ENCODE measurements at regions not wholly inside any gene's neighbourhood (a gene's known extent, or its start where the extent isn't known, plus 50 kb on each side); places are given as distances from the start of the nearest gene placed in this dataset.

DNA sequence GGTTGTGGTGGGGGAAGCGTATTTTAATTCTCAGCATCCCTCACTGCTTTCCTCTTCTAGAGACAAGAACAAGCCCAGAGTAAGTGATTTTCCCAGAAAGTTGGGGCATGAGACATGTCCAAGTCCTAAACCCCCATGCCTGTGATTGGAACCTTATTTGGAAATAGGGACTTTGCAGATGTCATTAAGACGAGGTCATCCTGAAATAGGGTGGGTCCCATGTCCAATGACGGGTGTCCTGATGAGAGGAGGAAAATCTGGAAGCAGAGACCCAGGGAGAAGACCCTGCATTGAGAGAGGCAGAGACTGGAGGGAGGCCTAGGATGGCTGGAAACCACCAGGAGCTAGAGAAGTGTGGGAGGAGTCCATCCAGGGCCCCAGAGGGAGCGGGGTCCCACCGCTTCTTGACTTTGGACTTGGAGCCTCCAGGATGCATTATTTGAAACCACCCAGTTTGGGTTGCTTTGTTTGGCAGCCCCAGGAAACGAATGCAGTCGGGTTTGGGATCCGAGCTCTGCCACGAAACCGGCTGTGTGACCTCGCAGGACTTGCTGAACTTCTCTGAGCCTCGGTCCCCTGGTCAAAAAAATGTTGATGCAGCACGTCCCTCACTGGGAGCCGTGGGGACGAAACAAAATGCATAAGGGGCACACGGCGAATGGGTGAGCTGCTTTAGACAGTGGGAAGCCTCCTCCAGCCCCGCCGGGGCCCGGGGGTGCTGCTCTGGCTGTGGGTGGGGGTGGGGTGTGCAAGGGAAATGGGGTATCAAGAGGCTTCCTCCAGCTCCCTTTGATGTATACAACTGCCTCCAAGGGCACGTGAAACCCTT lies 113.9 kb downstream of the CPZ start:
- H3K4me3 Mint-ChIP-seq (ENCODE audit: low read depth, unreplicated experiment), result no peak overlapping the region
- H3K27me3 Mint-ChIP-seq (ENCODE audit: unreplicated experiment), result peaks cover 50% of the 10 kb centered on the region
- intact Hi-C loops (cut with micrococcal nuclease; ENCODE audit: unreplicated experiment), result no loop called here
- H3K4me1 Mint-ChIP-seq (ENCODE audit: low read depth, unreplicated experiment), result no peaks in the 10 kb centered on the region
- no peaks in the 10 kb centered on the region for H3K36me3 Mint-ChIP-seq (ENCODE audit: insufficient read depth, unreplicated experiment)
- DNase-seq, result no peak
- H3K9me3 Mint-ChIP-seq (ENCODE audit: low read depth, unreplicated experiment), result no peaks in the 10 kb centered on the region
- TF ChIP-seq, protein P1, sequence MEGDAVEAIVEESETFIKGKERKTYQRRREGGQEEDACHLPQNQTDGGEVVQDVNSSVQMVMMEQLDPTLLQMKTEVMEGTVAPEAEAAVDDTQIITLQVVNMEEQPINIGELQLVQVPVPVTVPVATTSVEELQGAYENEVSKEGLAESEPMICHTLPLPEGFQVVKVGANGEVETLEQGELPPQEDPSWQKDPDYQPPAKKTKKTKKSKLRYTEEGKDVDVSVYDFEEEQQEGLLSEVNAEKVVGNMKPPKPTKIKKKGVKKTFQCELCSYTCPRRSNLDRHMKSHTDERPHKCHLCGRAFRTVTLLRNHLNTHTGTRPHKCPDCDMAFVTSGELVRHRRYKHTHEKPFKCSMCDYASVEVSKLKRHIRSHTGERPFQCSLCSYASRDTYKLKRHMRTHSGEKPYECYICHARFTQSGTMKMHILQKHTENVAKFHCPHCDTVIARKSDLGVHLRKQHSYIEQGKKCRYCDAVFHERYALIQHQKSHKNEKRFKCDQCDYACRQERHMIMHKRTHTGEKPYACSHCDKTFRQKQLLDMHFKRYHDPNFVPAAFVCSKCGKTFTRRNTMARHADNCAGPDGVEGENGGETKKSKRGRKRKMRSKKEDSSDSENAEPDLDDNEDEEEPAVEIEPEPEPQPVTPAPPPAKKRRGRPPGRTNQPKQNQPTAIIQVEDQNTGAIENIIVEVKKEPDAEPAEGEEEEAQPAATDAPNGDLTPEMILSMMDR (IDR thresholded peaks at IDR 0.05; ENCODE audit: unreplicated experiment), result no peak
- BruUV-seq (replicated peaks), result no TSS peak
- CTCF ChIA-PET, result no interaction called here
- no peak overlapping the region for H3K27ac Mint-ChIP-seq (ENCODE audit: unreplicated experiment)

DNA sequence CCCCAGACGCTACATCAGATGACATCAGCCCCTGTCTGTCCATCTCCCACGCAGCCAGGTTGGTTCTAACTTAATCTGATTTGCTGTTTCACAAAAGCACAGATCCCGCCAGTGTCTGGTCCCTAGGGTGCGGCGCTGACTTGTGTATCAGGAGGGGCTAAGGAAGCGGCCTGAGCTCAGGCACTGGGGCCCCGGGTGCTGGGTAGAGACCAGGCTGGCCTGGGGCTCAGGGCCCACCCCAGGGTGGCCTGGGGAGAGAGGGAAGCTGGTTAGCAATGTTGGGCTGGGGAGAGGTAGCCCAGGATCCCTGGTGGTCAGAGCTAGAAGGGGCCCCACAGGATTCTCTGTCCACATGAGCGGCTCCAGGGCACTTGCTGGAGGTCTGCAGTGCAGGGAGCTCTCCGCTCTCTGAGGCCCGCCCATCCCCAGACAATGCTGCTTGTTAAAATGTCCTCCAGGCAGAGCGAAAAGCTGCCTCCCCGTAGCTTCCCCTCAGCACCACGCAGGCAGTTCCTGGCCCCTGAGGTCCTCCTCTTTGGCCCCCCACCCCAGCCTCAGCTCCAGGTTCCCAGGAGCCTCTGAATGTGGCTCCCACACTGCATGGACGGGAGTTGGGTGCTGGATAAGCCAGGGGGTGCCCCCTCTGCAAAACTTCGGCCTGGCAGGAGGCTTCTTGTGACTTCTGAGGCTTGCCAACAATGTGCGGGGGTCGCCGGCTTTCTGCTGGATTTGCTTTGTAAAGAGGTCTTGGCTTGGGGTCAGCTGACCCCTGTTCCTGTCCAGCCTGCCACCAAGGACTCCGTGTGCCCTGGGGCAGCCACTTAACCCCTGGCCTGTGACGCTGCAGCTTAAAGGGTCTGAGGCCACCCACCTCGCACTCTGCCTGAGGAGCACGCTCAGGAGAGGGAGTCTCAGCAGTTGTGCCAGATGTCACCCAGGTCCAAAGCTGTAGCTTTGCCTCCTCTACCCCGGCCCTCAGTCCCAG lies 112.9 kb downstream of the CPZ start:
- DNase-seq, result no peak
- TF ChIP-seq, protein P1 (IDR thresholded peaks at IDR 0.05; ENCODE audit: unreplicated experiment), result no peak
- H3K27ac Mint-ChIP-seq (ENCODE audit: unreplicated experiment), result no peak overlapping the region
- peaks cover 60% of the 10 kb centered on the region for H3K27me3 Mint-ChIP-seq (ENCODE audit: unreplicated experiment)
- no peaks in the 10 kb centered on the region for H3K36me3 Mint-ChIP-seq (ENCODE audit: insufficient read depth, unreplicated experiment)
- H3K4me1 Mint-ChIP-seq (ENCODE audit: low read depth, unreplicated experiment), result no peaks in the 10 kb centered on the region
- CTCF ChIA-PET, result no interaction called here
- intact Hi-C loops (cut with micrococcal nuclease; ENCODE audit: unreplicated experiment), result no loop called here
- no TSS peak for BruUV-seq (replicated peaks)
- no peaks in the 10 kb centered on the region for H3K9me3 Mint-ChIP-seq (ENCODE audit: low read depth, unreplicated experiment)
- H3K4me3 Mint-ChIP-seq (ENCODE audit: low read depth, unreplicated experiment), result no peak overlapping the region

DNA sequence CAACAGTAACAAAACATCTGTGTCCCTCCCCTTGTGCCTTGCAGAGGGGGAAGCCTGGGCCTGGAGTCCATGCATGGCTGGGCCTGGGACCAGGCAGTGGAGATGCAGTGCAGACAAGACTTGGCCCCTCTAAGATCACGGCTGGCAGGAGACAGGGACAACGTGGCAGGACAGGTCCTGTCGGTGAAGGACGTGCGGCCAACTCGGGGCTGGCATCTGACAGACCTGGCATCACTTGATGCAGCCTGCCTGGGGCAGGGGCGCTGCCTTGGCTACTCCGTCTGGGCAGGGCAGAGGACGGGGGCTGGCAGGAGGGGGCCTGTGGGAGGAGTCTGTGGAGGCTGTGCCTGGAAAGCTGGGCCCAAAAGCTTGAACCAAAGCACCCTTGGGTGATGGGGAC lies 112.1 kb downstream of the CPZ start:
- Mint-ChIP-seq H3K4me1 (ENCODE audit: low read depth, unreplicated experiment) (no peaks in the 10 kb centered on the region), H3K4me3 (ENCODE audit: low read depth, unreplicated experiment) (no peak overlapping the region), H3K9me3 (ENCODE audit: low read depth, unreplicated experiment) (no peaks in the 10 kb centered on the region), H3K36me3 (ENCODE audit: insufficient read depth, unreplicated experiment) (no peaks in the 10 kb centered on the region), H3K27ac (ENCODE audit: unreplicated experiment) (no peak overlapping the region), H3K27me3 (ENCODE audit: unreplicated experiment) (peaks cover 68% of the 10 kb centered on the region)
- intact Hi-C loops (cut with micrococcal nuclease; ENCODE audit: unreplicated experiment), result no loop called here
- TF ChIP-seq, protein P1 (IDR thresholded peaks at IDR 0.05; ENCODE audit: unreplicated experiment), result no peak
- CTCF ChIA-PET, result no interaction called here
- no TSS peak for BruUV-seq (replicated peaks)
- DNase-seq, result no peak

DNA sequence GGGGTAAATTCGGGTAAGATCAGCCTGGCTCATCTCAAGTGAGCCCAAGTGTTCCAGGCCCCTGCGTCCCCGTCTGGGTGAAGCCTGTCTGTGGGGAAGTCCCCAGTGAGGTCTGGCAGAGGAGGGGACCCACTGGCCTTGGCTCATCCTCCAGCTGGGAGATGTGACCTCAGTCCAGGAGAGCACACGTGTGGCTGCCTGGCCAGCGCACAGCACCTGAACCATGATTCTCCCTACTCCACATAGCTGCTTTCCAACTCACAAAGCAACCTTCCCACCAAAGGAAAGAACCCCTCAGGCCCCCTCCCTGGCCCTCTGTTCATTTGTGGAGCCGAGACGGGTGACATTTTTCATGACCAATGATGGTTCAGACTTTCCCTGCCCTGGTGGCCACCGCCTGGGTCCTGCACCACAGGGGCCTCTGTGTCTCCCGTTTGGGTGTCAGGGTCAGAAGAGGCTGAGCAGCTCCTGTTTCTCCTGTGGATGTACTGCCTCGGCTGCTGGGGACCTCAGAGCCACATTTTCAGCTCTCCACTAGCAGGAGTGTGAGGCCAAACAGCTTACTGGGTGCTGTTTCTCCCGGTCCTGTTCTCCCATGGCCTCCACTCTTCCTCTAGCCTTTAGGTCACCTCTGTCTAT lies 111.4 kb downstream of the CPZ start:
- intact Hi-C loops (cut with micrococcal nuclease; ENCODE audit: unreplicated experiment), result no loop called here
- no TSS peak for BruUV-seq (replicated peaks)
- Mint-ChIP-seq H3K4me3 (ENCODE audit: low read depth, unreplicated experiment) (no peak overlapping the region), H3K9me3 (ENCODE audit: low read depth, unreplicated experiment) (no peaks in the 10 kb centered on the region), H3K27me3 (ENCODE audit: unreplicated experiment) (peaks cover 75% of the 10 kb centered on the region), H3K4me1 (ENCODE audit: low read depth, unreplicated experiment) (no peaks in the 10 kb centered on the region), H3K36me3 (ENCODE audit: insufficient read depth, unreplicated experiment) (no peaks in the 10 kb centered on the region), H3K27ac (ENCODE audit: unreplicated experiment) (no peak overlapping the region)
- no peak for DNase-seq
- CTCF ChIA-PET, result no interaction called here
- TF ChIP-seq, protein P1 (IDR thresholded peaks at IDR 0.05; ENCODE audit: unreplicated experiment), result no peak
